Endothelial cell of umbilical vein (primary cell): ENCODE measurements at regions not wholly inside any gene's neighbourhood (a gene's known extent, or its start where the extent isn't known, plus 50 kb on each side); places are given as distances from the start of the nearest gene placed in this dataset.

Experiments
- BruUV-seq: library from RNA; stranded (reverse); fragments of 400-500 nt; replicated peaks from 2 replicates; lab custom pipeline; 2021; lab: Mats Ljungman, UMichigan
- CTCF ChIA-PET: fragments of 300-600, 350-600 bp; sonication (Branson Sonifier 250); formaldehyde crosslinking; loops from one replicate; lab custom pipeline; 2021; ENCODE audit warnings: antibody characterized with exemption, inconsistent platforms; lab: Charles Lee
- POLR2A ChIA-PET: fragments of 300-600, 350-600 bp; sonication (Branson Sonifier 250); formaldehyde crosslinking; loops from one replicate; lab custom pipeline; 2021; ENCODE audit warnings: antibody characterized with exemption, inconsistent platforms; lab: Charles Lee
- DNase-seq: peaks from one replicate; pipeline ENCODE4 v3.0.0-alpha.2; 2011; ENCODE audit warnings: low read depth, low spot score
- FAIRE-seq: peaks from 2 replicates; lab custom pipeline; 2011; peaks lifted over from hg19 to GRCh38; lab: Jason Lieb, UNC
- H2AFZ ChIP-seq: 2 replicates; pipeline ENCODE4 v1.6.0; 2012; ENCODE audit warnings: low read depth, low read length, control low read depth, inconsistent platforms
- H3K27ac ChIP-seq: 2 replicates; pipeline ENCODE4 v1.5.1; 2011; ENCODE audit warnings: low read depth, mild to moderate bottlenecking, control low read depth, low read length, moderate library complexity; ENCODE audit not compliant: insufficient read depth
- H3K27me3 ChIP-seq, 2 experiments: 2 replicates each; pipeline versions ENCODE4 v1.6.0 to v1.6.1; 2011; ENCODE audit warnings: low read length in 2 of 2, mixed read lengths in 1 of 2; ENCODE audit not compliant: control insufficient read depth in 2 of 2, insufficient read depth in 2 of 2
- H3K36me3 ChIP-seq, 2 experiments: 2 replicates in 1 of 2; 3 replicates in 1 of 2; pipeline ENCODE4 v1.5.1; 2011; ENCODE audit warnings: low read length in 2 of 2, mild to moderate bottlenecking in 1 of 2, moderate library complexity in 1 of 2; ENCODE audit not compliant: control insufficient read depth in 2 of 2, insufficient read depth in 2 of 2; ENCODE audit errors: extremely low read depth in 1 of 2
- H3K4me1 ChIP-seq: 3 replicates; pipeline ENCODE4 v1.5.1; 2011; ENCODE audit warnings: mild to moderate bottlenecking, low read length; ENCODE audit not compliant: control insufficient read depth, insufficient read depth; ENCODE audit errors: extremely low read depth
- H3K4me2 ChIP-seq: 2 replicates; pipeline ENCODE4 v1.6.1; 2011; ENCODE audit warnings: low read length, control low read depth, mixed read lengths; ENCODE audit not compliant: insufficient read depth
- H3K4me3 ChIP-seq, 3 experiments: fragments of 200-600 bp in 1 of 3; sonication (generic), shearing (Covaris generic) in 1 of 3; replicated peaks in 1 of 3; 2 replicates each; pipeline ENCODE4 v1.5.1; 2011 to 2016; ENCODE audit warnings: control low read depth in 3 of 3, low read length in 3 of 3, mild to moderate bottlenecking in 2 of 3, inconsistent platforms in 1 of 3, low read depth in 1 of 3, moderate library complexity in 1 of 3; ENCODE audit not compliant: insufficient read depth in 1 of 3
- H3K79me2 ChIP-seq: 2 replicates; pipeline ENCODE4 v1.6.0; 2012; ENCODE audit warnings: low read length, inconsistent platforms; ENCODE audit not compliant: control insufficient read depth, insufficient read depth
- H3K9ac ChIP-seq: replicated peaks from 2 replicates; pipeline ENCODE3; 2011; ENCODE audit warnings: low read length, control low read depth; ENCODE audit not compliant: insufficient read depth; ENCODE audit errors: extremely low read depth
- H3K9me1 ChIP-seq: replicated peaks from 3 replicates; pipeline ENCODE4 v1.6.0; 2011; ENCODE audit warnings: mild to moderate bottlenecking, low read length; ENCODE audit not compliant: control insufficient read depth, insufficient read depth; ENCODE audit errors: extremely low read depth
- H3K9me3 ChIP-seq: replicated peaks from 2 replicates; pipeline ENCODE4 v1.5.1; 2012; ENCODE audit warnings: low read length, inconsistent platforms; ENCODE audit not compliant: control insufficient read depth, insufficient read depth
- H4K20me1 ChIP-seq: replicated peaks from 2 replicates; pipeline ENCODE3; 2011; ENCODE audit warnings: mild to moderate bottlenecking, low read length; ENCODE audit not compliant: control insufficient read depth, insufficient read depth; ENCODE audit errors: extremely low read depth
- EZH2 ChIP-seq: IDR thresholded peaks from 2 replicates; pipeline ENCODE4 v1.6.1; 2012; ENCODE audit warnings: borderline replicate concordance, low read depth, mild to moderate bottlenecking, moderate library complexity, low read length, inconsistent platforms; ENCODE audit not compliant: severe bottlenecking
- FOS ChIP-seq: IDR thresholded peaks from 2 replicates; pipeline ENCODE4 v1.6.1; 2011; ENCODE audit warnings: mild to moderate bottlenecking, low read length, moderate library complexity, borderline replicate concordance; ENCODE audit not compliant: insufficient read depth
- GATA2 ChIP-seq: IDR thresholded peaks from 2 replicates; pipeline ENCODE4 v1.7.0; 2011; ENCODE audit warnings: low read depth, mild to moderate bottlenecking, moderate library complexity, mixed read lengths, low read length; ENCODE audit not compliant: insufficient read length, insufficient read depth
- JUN ChIP-seq: IDR thresholded peaks from 2 replicates; pipeline ENCODE4 v1.6.1; 2011; ENCODE audit warnings: borderline replicate concordance, low read depth; ENCODE audit not compliant: insufficient read length, insufficient read depth
- MAX ChIP-seq: IDR thresholded peaks from 2 replicates; pipeline ENCODE4 v1.6.1; 2011; ENCODE audit not compliant: insufficient read depth, insufficient read length
- MYC ChIP-seq: IDR thresholded peaks from one replicate; pipeline ENCODE4 v1.6.1; 2011; ENCODE audit warnings: mild to moderate bottlenecking, low read depth, low read length
- POLR2A ChIP-seq: IDR thresholded peaks from 2 replicates; pipeline ENCODE4 v1.6.1; 2012; ENCODE audit warnings: low read depth, mild to moderate bottlenecking, control low read depth, low read length
- POLR2AphosphoS5 ChIP-seq: IDR thresholded peaks from 2 replicates; pipeline ENCODE4 v1.6.1; 2012; ENCODE audit warnings: low read depth, mild to moderate bottlenecking, control low read depth, low read length, moderate library complexity; ENCODE audit not compliant: insufficient read depth
- dilution Hi-C: fragments of 300-500 bp; cut with MboI; formaldehyde crosslinking; loops from one replicate; pipeline ENCODE4 v1.15.0; 2019; ENCODE audit warnings: low sequenced_read_pairs; ENCODE audit not compliant: extremely low pct_ligation_motif_present
- intact Hi-C: fragments of 100-400 bp; cut with micrococcal nuclease; formaldehyde crosslinking; loops from one replicate; pipeline ENCODE4 v1.10.0; 2022
- TF ChIP-seq, protein P1 (sequence below), 2 donors: IDR thresholded peaks; 1 replicate in 1 of 2; 2 replicates in 1 of 2; pipeline ENCODE4 v1.5.1; 2011; ENCODE audit warnings: low read length in 2 of 2, mild to moderate bottlenecking in 2 of 2, moderate library complexity in 2 of 2, control low read depth in 1 of 2, inconsistent platforms in 1 of 2, low read depth in 1 of 2; ENCODE audit not compliant: insufficient read depth in 1 of 2; ENCODE audit errors: extremely low read depth in 1 of 2

DNA sequence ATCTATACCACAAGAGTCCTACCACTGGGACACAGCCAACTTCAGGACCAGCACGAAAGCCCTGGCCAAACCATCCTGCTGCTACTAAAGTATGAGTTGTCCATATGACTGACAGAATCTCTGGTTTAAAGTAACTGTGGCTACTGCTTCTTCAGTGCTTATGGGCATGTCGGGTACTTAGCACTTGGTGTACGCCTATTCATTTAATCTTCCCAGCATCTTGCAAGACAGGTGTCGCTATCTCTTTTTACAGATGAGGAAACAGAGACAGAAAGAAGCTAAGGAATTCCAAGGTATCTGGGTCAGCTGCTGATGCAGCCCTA, 203.4 kb upstream of the ID2 start:
- intact Hi-C loops: no loop called here
- FAIRE-seq (no peak), DNase-seq (no peak)
- H3K4me1 ChIP-seq: no peaks in the 10 kb centered on the region
- ChIA-PET POLR2A (no interaction called here), CTCF (no interaction called here)
- BruUV-seq: no TSS peak
- no peak for TF ChIP-seq MYC
- no peak for TF ChIP-seq FOS
- no peak for TF ChIP-seq POLR2AphosphoS5
- TF ChIP-seq POLR2A: no peak
- TF ChIP-seq MAX: no peak
- TF ChIP-seq GATA2: no peak
- TF ChIP-seq, protein P1, sequence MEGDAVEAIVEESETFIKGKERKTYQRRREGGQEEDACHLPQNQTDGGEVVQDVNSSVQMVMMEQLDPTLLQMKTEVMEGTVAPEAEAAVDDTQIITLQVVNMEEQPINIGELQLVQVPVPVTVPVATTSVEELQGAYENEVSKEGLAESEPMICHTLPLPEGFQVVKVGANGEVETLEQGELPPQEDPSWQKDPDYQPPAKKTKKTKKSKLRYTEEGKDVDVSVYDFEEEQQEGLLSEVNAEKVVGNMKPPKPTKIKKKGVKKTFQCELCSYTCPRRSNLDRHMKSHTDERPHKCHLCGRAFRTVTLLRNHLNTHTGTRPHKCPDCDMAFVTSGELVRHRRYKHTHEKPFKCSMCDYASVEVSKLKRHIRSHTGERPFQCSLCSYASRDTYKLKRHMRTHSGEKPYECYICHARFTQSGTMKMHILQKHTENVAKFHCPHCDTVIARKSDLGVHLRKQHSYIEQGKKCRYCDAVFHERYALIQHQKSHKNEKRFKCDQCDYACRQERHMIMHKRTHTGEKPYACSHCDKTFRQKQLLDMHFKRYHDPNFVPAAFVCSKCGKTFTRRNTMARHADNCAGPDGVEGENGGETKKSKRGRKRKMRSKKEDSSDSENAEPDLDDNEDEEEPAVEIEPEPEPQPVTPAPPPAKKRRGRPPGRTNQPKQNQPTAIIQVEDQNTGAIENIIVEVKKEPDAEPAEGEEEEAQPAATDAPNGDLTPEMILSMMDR (IDR thresholded peaks at IDR 0.05; ENCODE audit: extremely low read depth in 1 of 2, insufficient read depth in 1 of 2, low read depth in 1 of 2, low read length in 2 of 2): no peak
- TF ChIP-seq JUN: no peak
- TF ChIP-seq EZH2: no peak
- H4K20me1 ChIP-seq: no peaks in the 10 kb centered on the region
- no peak overlapping the region for H3K9ac ChIP-seq
- no peak overlapping the region for H3K4me3 ChIP-seq
- no peaks in the 10 kb centered on the region for H3K27me3 ChIP-seq
- dilution Hi-C loops: no loop called here
- H3K36me3 ChIP-seq: no peaks in the 10 kb centered on the region
- no peak overlapping the region for H2AFZ ChIP-seq
- H3K9me3 ChIP-seq: no peaks in the 10 kb centered on the region
- no peaks in the 10 kb centered on the region for H3K9me1 ChIP-seq
- H3K4me2 ChIP-seq: no peak overlapping the region
- H3K27ac ChIP-seq: no peak overlapping the region
- no peaks in the 10 kb centered on the region for H3K79me2 ChIP-seq
